ENCODE measurements at regions not wholly inside any gene's neighbourhood (a gene's known extent, or its start where the extent isn't known, plus 50 kb on each side); places are given as distances from the start of the nearest gene placed in this dataset.

DNA sequence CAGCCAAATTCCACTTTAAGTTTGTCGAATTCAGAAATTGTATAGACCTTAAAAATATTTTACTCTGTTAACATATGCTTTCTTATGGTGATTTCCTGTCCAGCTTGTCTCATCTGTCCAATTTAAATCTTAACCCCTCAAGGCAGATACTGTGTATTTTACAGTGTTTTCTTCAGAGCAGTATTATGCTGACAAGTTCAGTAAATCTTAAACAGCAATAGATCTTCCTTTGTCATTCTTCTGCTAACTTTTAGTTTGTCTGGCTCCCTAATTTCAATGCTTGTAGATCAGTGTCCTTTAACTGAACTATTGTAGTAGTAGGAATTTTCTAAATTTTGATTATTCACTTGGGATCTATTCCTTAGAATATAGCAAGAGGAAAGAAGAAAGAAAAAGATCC is 52.8 kb upstream of the MEIS1 start:
- DNase-seq, result no peak

DNA sequence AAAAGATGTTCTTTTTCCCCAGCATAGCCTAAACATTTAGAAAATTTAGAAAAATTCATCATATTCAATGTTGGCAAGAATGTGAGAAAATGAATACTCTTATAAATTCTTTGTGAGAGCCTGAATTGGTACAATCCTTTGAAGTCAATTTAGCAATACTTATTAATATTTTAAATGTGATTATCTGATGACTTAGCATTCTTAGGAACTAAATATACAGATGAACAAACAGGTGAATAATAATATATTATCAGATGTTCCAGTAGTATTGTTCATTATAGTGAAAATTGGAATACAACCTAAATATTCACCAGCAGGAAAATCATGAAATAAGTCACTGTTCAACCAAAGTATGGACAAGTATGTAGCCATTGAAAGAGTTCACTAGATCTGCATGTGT is 55.5 kb upstream of the MEIS1 start:
- DNase-seq, result no peak

DNA sequence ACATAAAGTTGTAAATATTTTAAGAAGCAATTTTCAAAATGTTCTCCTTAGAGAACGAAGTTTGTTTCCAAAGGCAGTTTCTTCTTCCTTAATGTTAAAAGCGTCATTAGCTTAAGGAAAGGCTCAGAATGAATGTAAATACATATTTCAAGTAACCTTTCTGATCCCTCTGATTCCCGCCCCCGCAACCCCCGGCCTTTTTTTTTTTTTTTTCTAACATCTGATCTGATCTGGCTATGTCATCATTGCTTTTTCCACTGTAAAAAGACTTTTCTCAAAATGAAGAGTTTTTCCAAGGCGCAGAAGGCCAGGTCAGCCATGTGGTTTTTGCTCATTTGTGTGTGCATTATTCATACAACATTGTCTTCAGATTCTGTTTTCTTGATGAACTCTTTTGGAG is 57.1 kb upstream of the MEIS1 start:
- DNase-seq, result no peak

DNA sequence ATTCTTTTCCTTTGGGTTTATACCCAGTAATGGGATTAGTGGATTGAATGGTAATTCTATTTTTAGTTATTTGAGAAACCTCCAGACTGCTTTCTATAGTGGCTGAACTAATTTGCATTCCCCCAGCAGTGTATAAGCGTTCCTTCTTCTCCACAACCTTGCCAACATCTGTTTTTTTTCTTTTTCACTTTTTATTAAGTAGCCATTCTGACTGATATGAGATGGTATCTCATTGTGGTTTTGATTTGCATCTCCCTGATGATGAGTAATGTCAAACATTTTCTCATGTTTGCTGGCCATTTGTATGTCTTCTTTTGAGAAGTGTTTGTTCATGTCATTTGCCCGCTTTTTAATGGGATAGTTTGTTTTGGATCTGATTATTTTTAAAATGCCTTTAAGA is 64.1 kb upstream of the MEIS1 start:
- no peak for DNase-seq

DNA sequence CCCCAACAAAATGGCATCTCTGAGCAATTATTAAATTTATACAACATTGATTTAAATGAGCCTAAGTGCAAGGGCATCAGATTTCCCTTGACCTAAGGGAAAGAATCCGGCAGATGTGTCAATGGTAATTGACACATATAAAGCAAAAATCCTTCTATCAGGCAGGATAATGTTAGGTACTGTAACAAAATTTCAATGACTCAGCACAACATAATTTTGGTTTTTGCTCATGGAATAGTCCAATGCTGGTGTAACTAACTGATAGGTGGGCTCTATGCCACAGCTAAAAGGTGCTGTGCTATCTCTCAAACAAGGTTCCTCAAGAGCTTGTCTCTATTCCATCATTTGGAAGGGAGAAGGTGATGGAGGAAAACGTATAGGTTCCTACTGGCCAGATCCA is 68.3 kb upstream of the MEIS1 start:
- no peak for DNase-seq

DNA sequence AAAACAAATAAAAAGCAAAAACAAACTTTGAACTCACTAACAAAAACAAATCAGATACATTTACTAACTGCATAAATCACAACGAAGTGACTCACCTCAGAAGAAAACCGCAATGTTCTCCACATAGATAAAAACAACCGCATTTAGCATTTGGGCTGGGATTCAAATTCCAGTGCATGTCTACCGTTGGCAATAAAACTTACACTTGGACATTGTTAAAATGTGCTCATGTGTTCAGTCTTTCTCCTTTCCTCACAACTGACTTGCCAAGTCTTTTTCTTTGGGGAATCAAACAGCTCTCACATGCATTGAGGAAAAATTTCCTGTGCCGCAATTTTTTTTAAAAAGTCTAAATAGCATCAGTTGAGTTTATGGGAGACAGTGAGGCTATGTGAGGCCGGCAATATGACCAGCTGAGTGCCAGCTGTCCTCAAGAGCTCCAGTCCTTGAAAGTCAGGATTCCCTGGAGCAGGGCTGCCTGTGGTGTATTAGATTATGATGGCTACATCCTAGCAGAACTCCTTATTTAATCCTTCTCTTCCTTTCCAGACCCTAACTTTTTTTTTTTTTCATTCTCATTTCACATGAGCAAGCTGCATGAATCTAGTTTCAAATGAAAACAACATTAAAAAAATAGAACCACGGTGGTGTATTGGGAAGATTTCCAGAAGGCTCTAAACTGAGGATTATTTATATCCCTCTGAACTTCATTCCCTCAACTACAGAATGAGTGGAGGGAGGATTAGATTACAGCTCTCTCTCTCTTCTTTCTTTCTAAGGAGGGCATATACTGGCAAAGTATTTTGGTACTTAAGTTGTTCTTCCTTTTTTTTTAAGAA is 70.2 kb upstream of the MEIS1 start:
- DNase-seq, result no peak

DNA sequence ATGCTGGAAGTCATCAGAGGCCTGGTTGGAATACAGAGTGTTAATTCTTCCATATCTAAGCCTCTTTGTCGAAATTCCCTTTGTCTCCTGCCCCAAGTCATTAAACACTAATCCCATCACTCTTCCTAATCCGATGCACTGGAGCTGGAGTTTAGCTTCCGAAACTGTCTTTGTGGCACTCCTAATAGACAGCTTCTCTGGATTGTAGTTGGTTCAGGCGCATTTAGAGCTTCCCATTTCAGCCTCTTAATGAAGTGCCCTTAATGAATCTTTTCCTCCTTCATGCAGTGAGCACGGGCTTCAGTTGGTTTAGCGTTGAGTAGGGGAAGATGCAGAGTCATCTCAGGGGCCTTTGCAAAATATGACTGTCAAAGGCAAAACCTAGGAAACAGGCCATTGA is 72.2 kb upstream of the MEIS1 start:
- no peak for DNase-seq

DNA sequence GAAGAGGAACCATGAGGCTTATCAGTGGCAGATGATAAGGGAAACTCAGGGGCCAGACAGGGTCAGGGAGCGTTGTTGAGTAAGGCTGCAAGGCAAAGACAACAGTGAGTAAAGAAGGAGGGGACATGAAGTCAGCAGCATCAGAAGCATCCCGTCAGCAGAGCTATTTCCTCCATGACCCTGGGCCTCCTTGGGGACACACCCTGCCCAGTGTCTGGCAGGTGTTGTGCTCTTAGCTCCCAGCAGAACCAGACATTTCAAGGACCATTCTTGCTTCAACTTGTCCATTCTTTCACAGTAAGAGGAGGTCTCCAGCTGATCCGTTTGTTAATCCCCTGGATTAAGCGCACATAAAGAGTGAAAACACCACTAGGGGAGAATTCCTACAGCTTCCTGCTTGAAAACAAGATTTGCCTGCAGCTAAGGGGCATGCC is 88.7 kb upstream of the MEIS1 start:
- DNase-seq, result no peak

DNA sequence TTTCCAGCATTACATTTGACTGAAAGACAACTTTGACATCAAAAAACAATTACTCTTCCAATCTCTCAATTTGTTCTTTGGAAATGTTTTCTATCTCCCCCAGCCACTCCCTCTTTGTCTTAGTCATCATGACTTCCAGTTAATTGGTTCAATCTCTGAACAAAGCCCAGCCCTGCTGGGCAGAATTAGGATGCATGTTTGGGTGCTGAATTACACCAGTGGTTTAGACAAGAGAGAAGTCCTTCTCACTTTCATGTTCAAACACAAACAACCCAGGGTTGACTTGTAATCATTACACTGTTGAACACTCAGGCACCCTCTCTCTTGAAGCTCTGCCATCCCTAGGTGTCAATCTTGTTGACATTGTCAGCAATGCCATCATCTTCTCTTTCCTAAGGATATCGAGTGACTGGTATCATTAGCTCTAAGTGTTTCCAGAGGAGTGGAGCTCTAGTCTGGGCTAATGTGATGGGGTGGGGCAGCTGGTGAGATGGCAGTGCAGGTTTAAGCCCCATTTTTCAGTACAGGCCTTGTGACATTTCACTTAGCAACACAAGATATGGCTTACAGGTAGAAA is 90.8 kb upstream of the MEIS1 start:
- no peak for DNase-seq

DNA sequence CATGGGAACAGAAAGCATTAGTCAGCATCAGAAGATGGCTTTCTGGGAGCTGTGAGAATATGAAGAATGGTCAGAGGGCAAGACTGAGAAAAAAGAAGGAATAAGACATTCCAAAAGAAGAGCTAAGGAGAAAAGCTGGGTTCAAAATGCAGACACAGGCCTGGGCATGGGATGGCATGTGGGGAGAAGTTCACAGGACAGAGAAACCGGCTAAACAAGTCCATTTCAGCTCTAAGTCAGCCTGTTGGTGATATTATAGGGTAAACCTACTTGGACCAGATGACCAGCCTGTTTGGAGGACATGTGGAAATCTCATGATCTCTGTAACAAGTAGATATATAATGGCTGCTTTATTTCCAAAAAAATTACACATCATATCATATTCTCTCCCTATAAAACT is 91.7 kb upstream of the MEIS1 start:
- no peak for DNase-seq

DNA sequence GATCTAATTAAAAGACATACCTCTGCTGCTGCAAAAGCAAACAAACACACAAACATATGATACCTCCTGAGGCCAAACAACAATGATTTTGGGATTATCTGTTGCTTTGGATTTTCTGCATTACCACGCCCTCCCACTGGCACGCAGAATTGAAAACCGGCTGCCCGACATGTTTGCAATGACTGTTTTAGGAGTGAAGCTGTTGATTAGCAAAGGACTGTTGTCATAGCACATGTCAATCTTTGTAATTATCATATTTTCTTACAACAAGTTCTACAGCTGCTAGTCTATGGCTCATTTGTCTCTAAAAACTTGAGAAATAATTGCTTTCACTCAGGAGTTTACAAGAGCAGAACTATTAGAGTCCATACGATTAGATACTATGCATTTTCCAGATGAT is 94.4 kb upstream of the MEIS1 start:
- DNase-seq, result no peak

DNA sequence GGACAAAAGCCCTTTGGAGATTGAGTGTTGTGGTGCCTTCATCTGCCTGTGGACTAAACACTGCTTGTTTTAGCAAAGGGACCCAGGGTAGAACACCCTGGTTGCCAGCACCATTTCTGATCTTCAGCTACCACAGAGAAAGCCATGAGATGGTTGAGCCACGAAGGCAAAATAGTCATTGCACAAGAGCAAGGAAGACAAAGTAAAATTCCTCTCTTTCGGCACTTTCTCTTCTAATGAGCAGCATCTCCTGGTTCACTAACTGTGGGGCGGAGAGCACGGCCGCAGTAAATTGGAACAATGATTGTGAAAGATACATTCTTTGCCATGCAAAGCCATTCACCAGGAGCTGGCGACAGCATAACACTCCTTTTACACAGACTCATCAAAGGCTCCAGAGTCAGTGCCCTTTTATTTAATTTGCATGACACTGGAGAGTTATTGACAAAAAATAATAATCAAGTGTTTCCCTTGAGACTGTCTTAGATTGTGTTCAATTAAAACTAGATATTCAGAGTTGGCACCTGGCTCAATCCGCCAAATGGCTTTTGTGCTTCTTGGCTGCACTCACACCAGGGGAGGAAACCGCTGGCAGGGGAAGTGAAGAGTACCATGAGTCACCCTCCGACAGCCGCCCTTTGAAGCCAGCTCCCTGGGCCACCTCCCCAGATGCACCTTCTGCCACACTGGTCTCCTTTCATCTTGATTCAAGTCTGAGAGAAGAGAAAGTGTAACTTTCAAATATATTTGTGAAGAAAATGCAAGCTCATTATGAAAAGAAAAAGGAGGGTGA is 100.5 kb upstream of the MEIS1 start:
- DNase-seq, result peak; percentile 15

DNA sequence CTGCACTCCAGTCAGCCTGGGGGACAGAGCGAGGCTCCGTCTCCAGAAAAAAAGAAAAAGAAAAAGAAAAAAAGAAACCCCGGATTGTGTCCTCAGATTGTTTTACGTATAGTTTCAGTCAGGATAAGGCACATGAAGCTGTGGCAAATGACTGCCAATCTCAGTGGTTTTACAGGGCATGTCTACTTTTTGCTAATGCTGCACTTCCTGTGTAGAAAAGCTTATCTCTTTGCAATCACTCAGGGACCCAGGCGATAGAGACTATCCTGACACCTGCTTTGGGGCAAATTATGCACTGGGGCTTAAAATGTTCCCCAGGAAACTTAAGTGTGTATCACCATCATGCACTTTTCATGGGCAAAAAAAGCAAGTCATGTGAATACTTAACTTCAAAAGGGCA is 103.7 kb upstream of the MEIS1 start:
- DNase-seq, result no peak

DNA sequence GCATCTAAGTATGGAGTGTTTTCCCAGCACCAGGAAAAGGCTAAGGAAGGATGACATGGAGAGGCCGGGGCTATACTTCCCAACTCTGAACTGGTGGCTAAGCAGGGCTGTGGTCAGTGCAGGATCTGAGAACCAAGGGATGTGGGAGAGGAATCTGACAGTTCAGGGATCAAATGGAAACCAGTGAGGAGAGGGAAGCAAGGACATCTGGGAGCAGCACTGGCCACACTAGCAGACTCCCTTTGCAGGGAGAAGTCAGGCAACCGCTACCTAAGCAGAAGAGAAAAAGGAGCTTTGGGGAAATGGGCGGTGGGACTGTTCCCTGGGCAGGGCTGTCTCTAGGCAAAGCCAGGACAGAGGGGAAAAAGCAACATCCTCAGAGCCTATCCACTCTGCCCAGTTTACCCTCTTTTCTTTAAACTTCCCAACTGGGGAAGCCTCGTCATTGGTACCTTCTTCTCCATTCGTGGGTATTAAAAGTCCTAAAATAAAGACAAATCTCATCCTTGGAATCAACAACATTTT is 105.8 kb upstream of the MEIS1 start:
- no peak for DNase-seq

DNA sequence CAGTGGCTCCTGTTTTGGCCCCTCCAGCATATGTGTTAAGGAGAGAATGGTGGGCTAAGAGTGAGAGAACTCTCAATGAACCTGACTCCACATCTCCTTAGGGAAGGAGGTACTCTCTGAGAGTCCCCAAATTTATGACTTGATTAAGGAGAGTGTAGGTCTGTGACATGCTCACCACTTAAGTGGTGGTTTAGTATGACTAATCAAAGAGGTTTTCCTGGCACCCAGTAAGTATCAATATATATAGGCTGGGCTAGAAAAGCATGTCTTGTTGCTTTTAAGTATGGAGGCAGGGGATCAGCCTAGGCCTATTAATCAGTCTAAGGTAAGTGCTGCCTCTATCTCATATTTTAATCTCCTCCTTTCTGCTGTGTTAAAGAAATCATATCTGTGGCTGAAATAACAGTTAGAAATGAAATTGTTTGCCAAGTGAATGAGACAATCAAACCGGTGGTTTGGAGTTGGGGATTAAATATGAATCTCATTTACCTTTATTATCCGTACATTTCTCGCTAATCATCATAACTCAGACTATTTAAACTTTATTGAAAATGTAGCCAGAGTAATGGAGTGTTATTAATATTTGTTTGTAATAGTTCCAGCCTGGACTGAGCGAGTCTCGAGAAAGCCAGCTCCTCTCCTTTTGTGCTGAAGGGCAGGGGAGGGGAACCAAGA is 107.7 kb upstream of the MEIS1 start:
- no peak for DNase-seq

DNA sequence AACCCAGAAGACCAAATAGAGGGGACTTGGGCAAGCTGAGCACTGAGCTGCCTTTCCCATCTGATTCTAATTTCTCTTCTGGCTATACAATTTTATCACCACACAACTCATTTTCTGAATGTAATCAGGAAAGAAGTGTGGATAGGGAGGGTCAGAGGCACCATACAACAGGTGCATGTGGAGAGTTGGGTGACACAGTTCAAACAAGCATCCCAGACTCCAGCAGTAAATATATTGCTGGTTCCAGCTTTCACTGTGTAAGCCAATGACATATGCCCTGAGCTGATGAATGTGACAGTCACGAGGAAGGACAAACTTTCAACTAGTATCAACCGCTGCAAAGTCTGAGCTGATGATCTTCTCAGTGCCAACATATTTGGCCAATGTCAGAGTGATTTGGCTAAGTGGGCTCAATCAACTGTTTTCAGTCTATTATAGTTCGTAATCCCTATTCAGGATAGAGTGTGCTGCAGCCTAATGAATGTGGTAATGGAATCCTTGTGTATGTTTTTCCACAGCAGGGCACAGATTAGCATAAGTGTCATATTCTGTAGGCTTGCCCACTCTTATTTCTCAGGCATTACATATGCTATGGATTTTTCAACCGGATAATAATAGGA is 109.9 kb upstream of the MEIS1 start:
- DNase-seq, result no peak

DNA sequence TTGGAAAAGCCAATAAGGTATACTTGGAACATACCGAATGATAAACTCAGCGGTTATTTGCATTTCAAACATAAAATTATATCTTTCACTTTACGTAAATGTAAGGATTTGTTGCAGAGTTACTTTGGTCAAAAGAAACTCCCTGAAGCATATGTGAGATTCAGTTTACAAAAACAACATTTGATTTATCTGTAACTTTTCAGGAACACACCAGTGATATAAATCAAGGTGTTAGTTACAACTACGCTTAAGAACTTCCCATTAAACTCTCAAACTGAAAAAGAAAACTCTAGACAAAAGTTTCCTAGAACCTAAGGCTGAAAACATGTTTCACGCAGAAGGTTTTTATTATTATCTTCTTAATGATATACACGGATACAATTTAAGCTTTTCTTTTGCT is 110.6 kb upstream of the MEIS1 start:
- no peak for DNase-seq

DNA sequence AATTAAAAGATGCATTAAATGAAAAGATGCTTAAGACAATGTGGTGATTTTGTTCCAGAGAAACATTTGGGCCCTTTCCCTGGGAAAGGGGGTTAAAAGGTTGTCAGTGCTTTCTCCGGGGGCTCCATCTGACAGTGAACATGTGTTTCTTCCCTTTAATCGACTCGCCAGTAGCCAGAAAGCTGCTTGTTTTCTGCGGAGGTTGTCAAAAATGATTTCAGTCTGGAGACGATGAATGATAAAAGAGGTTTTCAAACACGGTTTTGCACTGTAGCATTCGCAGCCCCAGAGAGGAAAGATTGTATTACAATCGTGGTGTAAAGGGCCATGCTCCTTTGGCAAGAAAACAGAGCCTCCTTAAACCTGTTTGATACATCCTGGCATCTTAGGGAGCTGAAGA is 111.5 kb upstream of the MEIS1 start:
- no peak for DNase-seq

DNA sequence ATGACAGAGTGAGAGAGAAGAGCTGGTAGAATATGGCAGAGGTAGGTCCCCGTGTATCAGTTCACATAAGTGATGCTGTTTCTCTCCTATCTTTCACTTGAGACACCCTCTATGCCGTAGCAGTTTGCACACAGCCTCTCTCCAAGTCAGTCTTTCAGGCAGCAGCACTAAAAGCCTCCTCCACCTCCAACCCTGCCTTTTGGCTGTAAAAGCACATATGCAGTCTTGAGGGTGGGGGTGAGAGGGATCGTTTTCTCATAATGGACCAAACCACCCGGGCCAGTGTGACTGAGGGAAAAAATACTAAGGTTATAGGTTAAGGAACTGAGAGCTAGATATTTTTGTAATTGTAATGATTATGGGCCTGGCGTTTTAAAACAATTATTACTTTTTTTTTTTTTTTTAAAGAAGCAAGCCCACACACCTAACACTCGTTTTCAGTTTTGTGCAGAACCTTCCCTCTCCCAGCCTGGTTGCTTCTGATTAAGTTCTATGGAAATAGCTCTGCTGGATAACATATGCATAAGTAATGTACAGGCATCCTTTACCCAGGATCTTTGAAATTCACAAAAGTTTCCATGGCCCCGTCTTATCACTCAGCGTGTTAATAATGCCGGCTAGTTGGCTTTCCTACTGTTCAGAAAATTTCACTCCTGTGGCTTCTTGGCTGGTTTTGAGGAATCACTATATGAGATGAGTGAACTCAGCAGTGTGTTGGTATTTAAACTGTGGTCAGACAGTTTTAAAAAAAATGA is 112.2 kb upstream of the MEIS1 start:
- DNase-seq, result no peak

DNA sequence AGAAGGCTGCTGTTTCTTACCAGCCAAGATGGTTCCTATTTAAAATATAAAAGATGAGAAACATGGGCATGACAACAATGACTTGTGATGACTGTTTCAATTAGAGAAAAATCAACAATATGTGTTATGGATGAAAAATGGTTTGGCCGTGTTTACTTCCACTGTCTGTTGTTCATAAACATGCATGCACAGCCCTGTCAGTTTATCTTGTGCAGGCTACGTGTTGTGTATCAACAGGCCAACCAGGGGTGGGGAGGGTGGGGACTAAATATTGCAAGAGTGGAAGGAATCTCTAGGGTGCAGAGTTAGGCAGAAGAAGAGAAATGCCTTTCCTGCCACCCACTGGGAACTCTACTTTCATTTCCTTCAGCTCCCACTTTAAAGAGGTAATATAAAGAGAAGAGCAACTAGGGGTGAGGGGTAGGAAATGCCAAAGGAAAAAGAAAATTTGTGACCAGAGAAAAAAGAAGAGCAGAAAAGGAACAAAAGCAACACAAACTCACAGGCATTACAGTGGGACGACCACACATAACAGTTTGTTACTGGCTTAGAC is 116.8 kb upstream of the MEIS1 start:
- DNase-seq, result no peak

DNA sequence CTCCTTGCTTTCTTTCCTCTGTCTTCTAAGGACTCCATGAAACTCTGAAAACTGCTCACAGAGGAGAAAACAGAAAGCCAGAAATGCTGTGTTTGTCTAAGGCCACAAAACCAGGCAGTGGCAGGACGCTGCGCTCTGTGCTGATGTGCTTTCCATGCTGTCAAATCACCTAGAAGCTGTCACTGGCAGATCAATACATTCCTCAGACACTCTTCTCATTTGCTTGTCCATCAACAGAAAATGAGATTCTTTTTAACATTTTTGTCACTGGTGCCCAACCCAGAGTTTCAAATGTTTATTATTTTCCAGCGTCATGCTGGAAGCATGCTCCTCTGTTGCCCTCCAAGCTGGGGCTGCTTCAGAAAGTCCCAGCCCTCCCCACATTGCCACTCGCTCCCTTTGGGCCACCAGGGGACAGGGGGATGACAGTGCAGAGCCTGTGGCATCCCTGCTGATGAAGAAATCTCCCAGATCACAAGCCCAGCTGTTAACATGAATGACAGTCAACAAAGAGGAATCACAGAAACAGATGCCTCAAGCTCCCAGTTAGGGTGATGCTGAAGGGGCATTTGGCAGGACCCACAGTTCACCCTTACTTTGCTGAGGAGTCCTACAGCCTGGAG is 117.5 kb upstream of the MEIS1 start:
- DNase-seq, result no peak
